ENCODE measurements at regions not wholly inside any gene's neighbourhood (a gene's known extent, or its start where the extent isn't known, plus 50 kb on each side); places are given as distances from the start of the nearest gene placed in this dataset.

GRCh38 chr10:27619329-27619728 is 115.2 kb downstream of the RAB18 start:
- no peak overlapping the region for H3K4me3 ChIP-seq (ENCODE audit: low read depth, low read length)
- DNase-seq (ENCODE audit: low read depth, low spot score): no peak
- no peak for TF ChIP-seq CTCF (IDR thresholded peaks at IDR 0.05; ENCODE audit: low read depth, low read length)
- in situ Hi-C loops (cut with HindIII; ENCODE audit: low sequenced_read_pairs): no loop called here

GRCh38 chr10:27620430-27621397 is 116.6 kb downstream of the RAB18 start:
- peak; percentile 31 for DNase-seq (ENCODE audit: low read depth, low spot score)
- in situ Hi-C loops (cut with HindIII; ENCODE audit: low sequenced_read_pairs): no loop called here
- H3K4me3 ChIP-seq (ENCODE audit: low read depth, low read length): no peak overlapping the region
- no peak for TF ChIP-seq CTCF (IDR thresholded peaks at IDR 0.05; ENCODE audit: low read depth, low read length)

- in situ Hi-C loops (cut with HindIII; ENCODE audit: low sequenced_read_pairs): no loop called here
- no peak overlapping the region for H3K4me3 ChIP-seq (ENCODE audit: low read depth, low read length)
- no peak for DNase-seq (ENCODE audit: low read depth, low spot score)
- TF ChIP-seq CTCF (IDR thresholded peaks at IDR 0.05; ENCODE audit: low read depth, low read length): no peak
Observed at GRCh38 chr10:27621461-27621860, 117.4 kb downstream of the RAB18 start.

- no peak overlapping the region for H3K4me3 ChIP-seq (ENCODE audit: low read depth, low read length)
- no peak for DNase-seq (ENCODE audit: low read depth, low spot score)
- TF ChIP-seq CTCF (IDR thresholded peaks at IDR 0.05; ENCODE audit: low read depth, low read length): no peak
- in situ Hi-C loops (cut with HindIII; ENCODE audit: low sequenced_read_pairs): no loop called here
Observed at GRCh38 chr10:27622596-27622995, 118.5 kb downstream of the RAB18 start.

Measured in astrocyte of the spinal cord (primary cell).